Cardiac muscle cell (in vitro differentiated cells and primary cell): ENCODE measurements at regions not wholly inside any gene's neighbourhood (a gene's known extent, or its start where the extent isn't known, plus 50 kb on each side); places are given as distances from the start of the nearest gene placed in this dataset.

Experiments used
- DNase-seq, 2 donors: peaks; one replicate each; pipeline versions ENCODE4 v3.0.0 to v3.0.0-alpha.2; 2010 to 2017; ENCODE audit warnings: low read depth in 1 of 2, low spot score in 1 of 2
- H3K27ac ChIP-seq: fragments of 200-600 bp; sonication (generic); 2 replicates; pipeline ENCODE4 v1.5.1; 2016
- H3K27me3 ChIP-seq: fragments of 200-600 bp; sonication (generic); 2 replicates; pipeline ENCODE4 v1.6.0; 2016; ENCODE audit warnings: control low read depth
- H3K36me3 ChIP-seq: fragments of 200-600 bp; sonication (generic); 2 replicates; pipeline ENCODE4 v1.5.1; 2016; ENCODE audit warnings: control low read depth
- H3K4me1 ChIP-seq: fragments of 200-600 bp; sonication (generic); 2 replicates; pipeline ENCODE4 v1.8.1; 2017; ENCODE audit warnings: low read depth, mild to moderate bottlenecking, mixed run types
- H3K4me3 ChIP-seq: fragments of 200-600 bp; sonication (generic); 2 replicates; pipeline ENCODE4 v1.5.1; 2016; ENCODE audit warnings: mild to moderate bottlenecking
- H3K9me3 ChIP-seq: fragments of 200-600 bp; sonication (generic); 2 replicates; pipeline ENCODE4 v1.5.1; 2017; ENCODE audit warnings: low read depth, mild to moderate bottlenecking, control low read depth
- CTCF ChIP-seq: IDR thresholded peaks from 2 replicates; pipeline ENCODE4 v1.5.1; 2012; ENCODE audit warnings: low read depth, mild to moderate bottlenecking, low read length

- DNase-seq = no peak
- H3K27ac ChIP-seq = no peak overlapping the region
- H3K9me3 ChIP-seq = no peaks in the 10 kb centered on the region
- H3K4me1 ChIP-seq = no peaks in the 10 kb centered on the region
- H3K4me3 ChIP-seq = no peak overlapping the region
- TF ChIP-seq CTCF = no peak
- H3K36me3 ChIP-seq = no peaks in the 10 kb centered on the region
- H3K27me3 ChIP-seq = no peaks in the 10 kb centered on the region
Observed at GRCh38 chr13:91162589-91162988, 184.9 kb upstream of the MIR17HG start.

GRCh38 chr13:91165758-91166157, 181.7 kb upstream of the MIR17HG start:
- Histone ChIP-seq H3K9me3 (no peaks in the 10 kb centered on the region), H3K4me3 (no peak overlapping the region), H3K36me3 (no peaks in the 10 kb centered on the region), H3K4me1 (no peaks in the 10 kb centered on the region), H3K27ac (no peak overlapping the region), H3K27me3 (no peaks in the 10 kb centered on the region)
- TF ChIP-seq CTCF = no peak
- DNase-seq = no peak

- H3K9me3 ChIP-seq = no peaks in the 10 kb centered on the region
- no peak overlapping the region for H3K4me3 ChIP-seq
- no peaks in the 10 kb centered on the region for H3K4me1 ChIP-seq
- H3K27me3 ChIP-seq = no peaks in the 10 kb centered on the region
- TF ChIP-seq CTCF = no peak
- no peaks in the 10 kb centered on the region for H3K36me3 ChIP-seq
- DNase-seq = no peak
- H3K27ac ChIP-seq = no peak overlapping the region
Observed at GRCh38 chr13:91166714-91167511, 180.6 kb upstream of the MIR17HG start.

- no peaks in the 10 kb centered on the region for H3K4me1 ChIP-seq
- DNase-seq = no peak
- H3K27me3 ChIP-seq = no peaks in the 10 kb centered on the region
- no peak overlapping the region for H3K4me3 ChIP-seq
- no peak for TF ChIP-seq CTCF
- no peak overlapping the region for H3K27ac ChIP-seq
- no peaks in the 10 kb centered on the region for H3K9me3 ChIP-seq
- no peaks in the 10 kb centered on the region for H3K36me3 ChIP-seq
Observed at GRCh38 chr13:91167706-91168385, 179.6 kb upstream of the MIR17HG start.

- no peak overlapping the region for H3K27ac ChIP-seq
- H3K4me3 ChIP-seq = no peak overlapping the region
- no peak for DNase-seq
- no peaks in the 10 kb centered on the region for H3K9me3 ChIP-seq
- no peak for TF ChIP-seq CTCF
- no peaks in the 10 kb centered on the region for H3K36me3 ChIP-seq
- H3K4me1 ChIP-seq = no peaks in the 10 kb centered on the region
- no peaks in the 10 kb centered on the region for H3K27me3 ChIP-seq
Observed at GRCh38 chr13:91168386-91168711, 179.1 kb upstream of the MIR17HG start.
